OCI-LY7 (cell line): ENCODE measurements at regions not wholly inside any gene's neighbourhood (a gene's known extent, or its start where the extent isn't known, plus 50 kb on each side); places are given as distances from the start of the nearest gene placed in this dataset.

Experiments
- BruUV-seq: library from RNA; stranded (reverse); fragments of 400-500 nt; replicated peaks from 2 replicates; lab custom pipeline; 2021; lab: Mats Ljungman, UMichigan
- CTCF ChIA-PET: fragments of 300-600 bp; sonication (Branson Sonifier 250); formaldehyde crosslinking; loops from one replicate; lab custom pipeline; 2022; ENCODE audit warnings: antibody characterized with exemption; ENCODE audit not compliant: unreplicated experiment; lab: Charles Lee
- POLR2A ChIA-PET: fragments of 300-600 bp; sonication (Branson Sonifier 250); formaldehyde crosslinking; loops from one replicate; lab custom pipeline; 2022; ENCODE audit warnings: antibody characterized with exemption; lab: Charles Lee
- DNase-seq: peaks from one replicate; pipeline ENCODE4 v3.0.0-alpha.2; 2015; ENCODE audit warnings: low spot score
- H2AFZ ChIP-seq: fragments of 200-600 bp; sonication (generic), shearing (Covaris generic); 2 replicates; pipeline ENCODE4 v1.6.1; 2014; ENCODE audit warnings: mild to moderate bottlenecking, antibody characterized with exemption, low read length, moderate library complexity
- H3K27ac ChIP-seq: fragments of 200-600 bp; sonication (generic); 2 replicates; pipeline ENCODE4 v1.5.1; 2014; ENCODE audit warnings: mixed run types, low read depth, mild to moderate bottlenecking, moderate library complexity, low read length, inconsistent platforms; ENCODE audit not compliant: poor library complexity, severe bottlenecking
- H3K36me3 ChIP-seq: fragments of 200-600 bp; sonication (generic); 2 replicates; pipeline ENCODE4 v1.6.1; 2014; ENCODE audit warnings: mild to moderate bottlenecking, antibody characterized with exemption, low read length, moderate library complexity, mixed read lengths; ENCODE audit not compliant: insufficient read depth
- H3K4me1 ChIP-seq: fragments of 200-600 bp; sonication (generic); 2 replicates; pipeline ENCODE4 v1.5.1; 2014; ENCODE audit warnings: mild to moderate bottlenecking, low read length; ENCODE audit not compliant: insufficient read depth, poor library complexity, severe bottlenecking
- H3K4me2 ChIP-seq: fragments of 200-600 bp; sonication (generic); 2 replicates; pipeline ENCODE4 v1.6.1; 2014; ENCODE audit warnings: mild to moderate bottlenecking, low read length
- H3K4me3 ChIP-seq: fragments of 200-600 bp; sonication (generic); 2 replicates; pipeline ENCODE4 v1.5.1; 2014; ENCODE audit warnings: mild to moderate bottlenecking, low read depth, low read length; ENCODE audit not compliant: poor library complexity, severe bottlenecking
- H3K79me2 ChIP-seq: fragments of 200-600 bp; sonication (generic); 2 replicates; pipeline ENCODE4 v1.6.1; 2016; ENCODE audit warnings: low read depth, mild to moderate bottlenecking, low read length, moderate library complexity, mixed read lengths; ENCODE audit not compliant: insufficient read depth
- H3K9me2 ChIP-seq: fragments of 200-600 bp; sonication (generic); 2 replicates; pipeline ENCODE4 v1.6.1; 2016; ENCODE audit warnings: mild to moderate bottlenecking, low read length, mixed read lengths; ENCODE audit not compliant: insufficient read depth
- H3K9me3 ChIP-seq: fragments of 200-600 bp; sonication (generic); 2 replicates; pipeline ENCODE4 v1.6.1; 2014; ENCODE audit warnings: mild to moderate bottlenecking, mixed run types, low read length, mixed read lengths
- H4K20me1 ChIP-seq: fragments of 200-600 bp; sonication (generic); 2 replicates; pipeline ENCODE4 v1.6.1; 2014; ENCODE audit warnings: mild to moderate bottlenecking, antibody characterized with exemption, low read length, moderate library complexity, mixed read lengths; ENCODE audit not compliant: insufficient read depth
- CTCF ChIP-seq: fragments of 200-600 bp; sonication (generic); conservative IDR thresholded peaks from 2 replicates; pipeline ENCODE4 v1.5.1; 2014; ENCODE audit warnings: mild to moderate bottlenecking, antibody characterized with exemption, low read length, moderate library complexity, mixed read lengths
- EZH2phosphoT487 ChIP-seq: fragments of 200-600 bp; sonication (generic); IDR thresholded peaks from 2 replicates; pipeline ENCODE4 v1.6.1; 2018; ENCODE audit warnings: low read depth, borderline replicate concordance, mild to moderate bottlenecking, mixed run types, antibody characterized with exemption, low read length, moderate library complexity, mixed read lengths
- intact Hi-C: fragments of 100-400 bp; cut with micrococcal nuclease; formaldehyde crosslinking; loops from one replicate; pipeline ENCODE4 v1.10.0; 2022; ENCODE audit not compliant: unreplicated experiment

DNA sequence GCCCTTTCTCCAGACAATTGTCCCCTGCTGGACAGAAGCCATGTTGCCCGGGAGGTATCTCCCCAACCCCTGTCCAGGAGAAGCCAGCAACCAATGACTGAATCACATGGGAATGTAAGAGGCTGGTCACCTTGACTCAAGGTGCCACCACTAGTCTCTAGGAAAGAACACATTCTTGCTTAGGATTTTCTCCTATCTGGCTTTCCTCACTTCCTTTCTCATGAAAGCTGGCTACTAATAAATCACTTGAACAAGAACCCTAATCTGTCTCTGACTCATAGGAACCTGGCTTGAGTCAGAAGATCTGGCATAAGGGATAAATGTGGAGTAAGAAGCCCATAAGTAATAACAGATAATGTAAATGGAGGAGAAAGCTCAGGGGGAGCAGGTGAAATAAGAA lies 101.4 kb upstream of the C11orf87 start:
- Histone ChIP-seq H3K9me3 (no peaks in the 10 kb centered on the region), H3K36me3 (no peaks in the 10 kb centered on the region), H3K4me1 (no peaks in the 10 kb centered on the region), H4K20me1 (no peaks in the 10 kb centered on the region), H3K9me2 (no peaks in the 10 kb centered on the region), H3K79me2 (no peaks in the 10 kb centered on the region), H3K4me3 (no peak overlapping the region), H3K27ac (no peak overlapping the region), H2AFZ (no peak overlapping the region), H3K4me2 (no peak overlapping the region)
- ChIA-PET CTCF (no interaction called here), POLR2A (interaction anchor here (1.1 kb wide), 1 partner anchor 9 kb away, joined by 3 read pairs; no protein-coding TSS in a partner anchor)
- intact Hi-C loops: no loop called here
- BruUV-seq: no TSS peak
- no peak for DNase-seq
- TF ChIP-seq CTCF: no peak
- no peak for TF ChIP-seq EZH2phosphoT487

GRCh38 chr11:109326781-109327180 lies 95.2 kb upstream of the C11orf87 start:
- Histone ChIP-seq H3K9me2 (no peaks in the 10 kb centered on the region; the same call in 1 of the 2 replicates), H3K9me3 (no peaks in the 10 kb centered on the region), H3K4me1 (no peaks in the 10 kb centered on the region), H2AFZ (no peak overlapping the region), H3K4me3 (no peak overlapping the region), H3K27ac (no peak overlapping the region), H3K79me2 (no peaks in the 10 kb centered on the region), H4K20me1 (no peaks in the 10 kb centered on the region), H3K4me2 (no peak overlapping the region), H3K36me3 (no peaks in the 10 kb centered on the region)
- intact Hi-C loops: no loop called here
- no TSS peak for BruUV-seq
- DNase-seq: no peak
- ChIA-PET CTCF (no interaction called here), POLR2A (no interaction called here)
- TF ChIP-seq CTCF: no peak
- no peak for TF ChIP-seq EZH2phosphoT487

DNA sequence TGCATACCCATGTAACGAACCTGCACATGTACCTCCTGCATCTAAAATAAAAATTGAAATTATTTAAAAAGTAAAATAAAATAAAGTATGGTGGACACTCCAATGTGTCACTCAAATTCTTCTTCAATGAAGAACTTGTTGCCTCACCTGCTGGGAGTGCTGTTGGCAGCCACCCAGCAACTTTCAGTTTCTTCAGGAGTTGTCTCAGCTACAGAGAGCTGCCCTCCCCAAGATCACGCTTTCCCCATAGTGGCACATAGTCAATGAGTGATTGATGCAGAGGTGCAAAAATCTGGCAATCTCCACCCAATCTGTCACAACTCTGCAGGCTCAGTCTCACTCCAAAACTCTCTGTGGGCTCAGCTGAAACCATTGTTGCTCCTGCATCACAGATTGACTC lies 92.3 kb upstream of the C11orf87 start:
- intact Hi-C loops: no loop called here
- POLR2A ChIA-PET: interaction anchor here (0.9 kb wide), 1 partner anchor 9 kb away, joined by 3 read pairs; no protein-coding TSS in a partner anchor
- BruUV-seq: no TSS peak

More for the DNA sequence above, 92.3 kb upstream of the C11orf87 start:
- no peaks in the 10 kb centered on the region for H3K36me3 ChIP-seq
- CTCF ChIA-PET: no interaction called here
- H2AFZ ChIP-seq: no peak overlapping the region
- H3K9me3 ChIP-seq: no peaks in the 10 kb centered on the region
- no peak overlapping the region for H3K4me2 ChIP-seq
- H3K27ac ChIP-seq: no peak overlapping the region
- no peaks in the 10 kb centered on the region for H3K79me2 ChIP-seq
- DNase-seq: no peak
- H3K4me3 ChIP-seq: no peak overlapping the region
- H3K4me1 ChIP-seq: no peaks in the 10 kb centered on the region
- H3K9me2 ChIP-seq: no peaks in the 10 kb centered on the region; the same call in 1 of the 2 replicates
- no peaks in the 10 kb centered on the region for H4K20me1 ChIP-seq
- TF ChIP-seq CTCF: no peak
